H1 (cell line): ENCODE measurements at regions not wholly inside any gene's neighbourhood (a gene's known extent, or its start where the extent isn't known, plus 50 kb on each side); places are given as distances from the start of the nearest gene placed in this dataset.

Experiments
- ASH2L ChIP-seq: fragments of 200-600, 300-600 bp; sonication (generic); IDR thresholded peaks from one replicate; pipeline ENCODE4 v1.7.1; 2017; ENCODE audit warnings: low read length
- CEBPB ChIP-seq: IDR thresholded peaks from 2 replicates; pipeline ENCODE4 v1.6.1; 2012; ENCODE audit warnings: low read depth, low read length
- EGR1 ChIP-seq: IDR thresholded peaks from 2 replicates; pipeline ENCODE4 v1.6.1; 2011; ENCODE audit warnings: low read depth, low read length, borderline replicate concordance
- NRF1 ChIP-seq: IDR thresholded peaks from 2 replicates; pipeline ENCODE4 v1.6.1; 2011; ENCODE audit warnings: mild to moderate bottlenecking, low read depth, low read length, improper control_type of control experiment
- POLR2AphosphoS5 ChIP-seq: IDR thresholded peaks from 2 replicates; pipeline ENCODE4 v1.6.1; 2011; ENCODE audit warnings: low read depth, low read length
- SAP30 ChIP-seq: fragments of 300-600 bp; sonication (generic); IDR thresholded peaks from 2 replicates; pipeline ENCODE4 v1.7.1; 2012; ENCODE audit warnings: low read length, moderate library complexity, mild to moderate bottlenecking, inconsistent platforms; ENCODE audit not compliant: insufficient read depth, insufficient replicate concordance
- SP4 ChIP-seq: IDR thresholded peaks from 2 replicates; pipeline ENCODE4 v1.6.1; 2012; ENCODE audit warnings: low read length, inconsistent platforms
- TAF7 ChIP-seq: optimal IDR thresholded peaks from 2 replicates; pipeline ENCODE3; 2011; ENCODE audit warnings: low read depth, mild to moderate bottlenecking, inconsistent platforms, low read length, moderate library complexity, borderline replicate concordance
- ZNF274 ChIP-seq: IDR thresholded peaks from 2 replicates; pipeline ENCODE4 v1.7.0; 2012; ENCODE audit warnings: low read length, borderline replicate concordance; ENCODE audit errors: extremely low read depth
- TF ChIP-seq, protein P1 (sequence below): fragments of 300-600 bp; sonication (generic); IDR thresholded peaks from 2 replicates; pipeline ENCODE4 v1.7.1; 2012; ENCODE audit warnings: low read length, moderate library complexity, mild to moderate bottlenecking, inconsistent platforms; ENCODE audit not compliant: insufficient replicate concordance

GRCh38 chr5:67904366-67904765, 311.2 kb upstream of the PIK3R1 start (continued):
- TF ChIP-seq, protein P1, sequence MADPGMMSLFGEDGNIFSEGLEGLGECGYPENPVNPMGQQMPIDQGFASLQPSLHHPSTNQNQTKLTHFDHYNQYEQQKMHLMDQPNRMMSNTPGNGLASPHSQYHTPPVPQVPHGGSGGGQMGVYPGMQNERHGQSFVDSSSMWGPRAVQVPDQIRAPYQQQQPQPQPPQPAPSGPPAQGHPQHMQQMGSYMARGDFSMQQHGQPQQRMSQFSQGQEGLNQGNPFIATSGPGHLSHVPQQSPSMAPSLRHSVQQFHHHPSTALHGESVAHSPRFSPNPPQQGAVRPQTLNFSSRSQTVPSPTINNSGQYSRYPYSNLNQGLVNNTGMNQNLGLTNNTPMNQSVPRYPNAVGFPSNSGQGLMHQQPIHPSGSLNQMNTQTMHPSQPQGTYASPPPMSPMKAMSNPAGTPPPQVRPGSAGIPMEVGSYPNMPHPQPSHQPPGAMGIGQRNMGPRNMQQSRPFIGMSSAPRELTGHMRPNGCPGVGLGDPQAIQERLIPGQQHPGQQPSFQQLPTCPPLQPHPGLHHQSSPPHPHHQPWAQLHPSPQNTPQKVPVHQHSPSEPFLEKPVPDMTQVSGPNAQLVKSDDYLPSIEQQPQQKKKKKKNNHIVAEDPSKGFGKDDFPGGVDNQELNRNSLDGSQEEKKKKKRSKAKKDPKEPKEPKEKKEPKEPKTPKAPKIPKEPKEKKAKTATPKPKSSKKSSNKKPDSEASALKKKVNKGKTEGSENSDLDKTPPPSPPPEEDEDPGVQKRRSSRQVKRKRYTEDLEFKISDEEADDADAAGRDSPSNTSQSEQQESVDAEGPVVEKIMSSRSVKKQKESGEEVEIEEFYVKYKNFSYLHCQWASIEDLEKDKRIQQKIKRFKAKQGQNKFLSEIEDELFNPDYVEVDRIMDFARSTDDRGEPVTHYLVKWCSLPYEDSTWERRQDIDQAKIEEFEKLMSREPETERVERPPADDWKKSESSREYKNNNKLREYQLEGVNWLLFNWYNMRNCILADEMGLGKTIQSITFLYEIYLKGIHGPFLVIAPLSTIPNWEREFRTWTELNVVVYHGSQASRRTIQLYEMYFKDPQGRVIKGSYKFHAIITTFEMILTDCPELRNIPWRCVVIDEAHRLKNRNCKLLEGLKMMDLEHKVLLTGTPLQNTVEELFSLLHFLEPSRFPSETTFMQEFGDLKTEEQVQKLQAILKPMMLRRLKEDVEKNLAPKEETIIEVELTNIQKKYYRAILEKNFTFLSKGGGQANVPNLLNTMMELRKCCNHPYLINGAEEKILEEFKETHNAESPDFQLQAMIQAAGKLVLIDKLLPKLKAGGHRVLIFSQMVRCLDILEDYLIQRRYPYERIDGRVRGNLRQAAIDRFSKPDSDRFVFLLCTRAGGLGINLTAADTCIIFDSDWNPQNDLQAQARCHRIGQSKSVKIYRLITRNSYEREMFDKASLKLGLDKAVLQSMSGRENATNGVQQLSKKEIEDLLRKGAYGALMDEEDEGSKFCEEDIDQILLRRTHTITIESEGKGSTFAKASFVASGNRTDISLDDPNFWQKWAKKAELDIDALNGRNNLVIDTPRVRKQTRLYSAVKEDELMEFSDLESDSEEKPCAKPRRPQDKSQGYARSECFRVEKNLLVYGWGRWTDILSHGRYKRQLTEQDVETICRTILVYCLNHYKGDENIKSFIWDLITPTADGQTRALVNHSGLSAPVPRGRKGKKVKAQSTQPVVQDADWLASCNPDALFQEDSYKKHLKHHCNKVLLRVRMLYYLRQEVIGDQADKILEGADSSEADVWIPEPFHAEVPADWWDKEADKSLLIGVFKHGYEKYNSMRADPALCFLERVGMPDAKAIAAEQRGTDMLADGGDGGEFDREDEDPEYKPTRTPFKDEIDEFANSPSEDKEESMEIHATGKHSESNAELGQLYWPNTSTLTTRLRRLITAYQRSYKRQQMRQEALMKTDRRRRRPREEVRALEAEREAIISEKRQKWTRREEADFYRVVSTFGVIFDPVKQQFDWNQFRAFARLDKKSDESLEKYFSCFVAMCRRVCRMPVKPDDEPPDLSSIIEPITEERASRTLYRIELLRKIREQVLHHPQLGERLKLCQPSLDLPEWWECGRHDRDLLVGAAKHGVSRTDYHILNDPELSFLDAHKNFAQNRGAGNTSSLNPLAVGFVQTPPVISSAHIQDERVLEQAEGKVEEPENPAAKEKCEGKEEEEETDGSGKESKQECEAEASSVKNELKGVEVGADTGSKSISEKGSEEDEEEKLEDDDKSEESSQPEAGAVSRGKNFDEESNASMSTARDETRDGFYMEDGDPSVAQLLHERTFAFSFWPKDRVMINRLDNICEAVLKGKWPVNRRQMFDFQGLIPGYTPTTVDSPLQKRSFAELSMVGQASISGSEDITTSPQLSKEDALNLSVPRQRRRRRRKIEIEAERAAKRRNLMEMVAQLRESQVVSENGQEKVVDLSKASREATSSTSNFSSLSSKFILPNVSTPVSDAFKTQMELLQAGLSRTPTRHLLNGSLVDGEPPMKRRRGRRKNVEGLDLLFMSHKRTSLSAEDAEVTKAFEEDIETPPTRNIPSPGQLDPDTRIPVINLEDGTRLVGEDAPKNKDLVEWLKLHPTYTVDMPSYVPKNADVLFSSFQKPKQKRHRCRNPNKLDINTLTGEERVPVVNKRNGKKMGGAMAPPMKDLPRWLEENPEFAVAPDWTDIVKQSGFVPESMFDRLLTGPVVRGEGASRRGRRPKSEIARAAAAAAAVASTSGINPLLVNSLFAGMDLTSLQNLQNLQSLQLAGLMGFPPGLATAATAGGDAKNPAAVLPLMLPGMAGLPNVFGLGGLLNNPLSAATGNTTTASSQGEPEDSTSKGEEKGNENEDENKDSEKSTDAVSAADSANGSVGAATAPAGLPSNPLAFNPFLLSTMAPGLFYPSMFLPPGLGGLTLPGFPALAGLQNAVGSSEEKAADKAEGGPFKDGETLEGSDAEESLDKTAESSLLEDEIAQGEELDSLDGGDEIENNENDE: no peak
- TF ChIP-seq SP4: no peak
- no peak for TF ChIP-seq ZNF274
- no peak for TF ChIP-seq TAF7
- TF ChIP-seq ASH2L: no peak
- no peak for TF ChIP-seq SAP30
- TF ChIP-seq NRF1: no peak
- TF ChIP-seq CEBPB: no peak
- no peak for TF ChIP-seq EGR1
- TF ChIP-seq POLR2AphosphoS5: no peak
- TF ChIP-seq, all 59 proteins: peak for 0
